Heart left ventricle (tissue), 16 donors: ENCODE measurements at regions not wholly inside any gene's neighbourhood (a gene's known extent, or its start where the extent isn't known, plus 50 kb on each side); places are given as distances from the start of the nearest gene placed in this dataset.

ENCODE experiments used
- ATAC-seq, 4 donors: fragments of 200-7000 bp; cut with Tn5 transposase; one replicate each; pipeline ENCODE4 v1.9.1; 2020 to 2022; ENCODE audit warnings: moderate library complexity in 4 of 4, mild to moderate bottlenecking in 3 of 4, moderate number of reproducible peaks in 1 of 4
- DNase-seq, 5 donors: peaks; one replicate each; pipeline ENCODE4 v3.0.0-alpha.2; 2020
- H3K27ac ChIP-seq, 12 donors: fragments of 200-600 bp; sonication (generic) in 4 of 12; one replicate each; pipeline versions ENCODE4 v1.5.0 to v1.8.0; 2016 to 2022; ENCODE audit warnings: mild to moderate bottlenecking in 2 of 12
- H3K27me3 ChIP-seq, 9 donors: fragments of 200-600 bp; sonication (generic) in 2 of 9; one replicate each; pipeline versions ENCODE4 v1.5.1 to v1.8.0; 2016 to 2022; ENCODE audit warnings: mild to moderate bottlenecking in 3 of 9
- H3K36me3 ChIP-seq, 9 donors: fragments of 200-600 bp; sonication (generic) in 2 of 9; one replicate each; pipeline versions ENCODE4 v1.5.0 to v1.8.0; 2018 to 2022; ENCODE audit warnings: mild to moderate bottlenecking in 2 of 9
- H3K4me1 ChIP-seq, 12 donors: fragments of 200-600 bp; sonication (generic) in 4 of 12; one replicate each; pipeline versions ENCODE4 v1.5.0 to v1.8.0; 2016 to 2022; ENCODE audit warnings: mild to moderate bottlenecking in 3 of 12
- H3K4me3 ChIP-seq, 12 donors: fragments of 200-600 bp; sonication (generic) in 4 of 12; one replicate each; pipeline versions ENCODE4 v1.5.0 to v1.8.0; 2017 to 2022; ENCODE audit warnings: mild to moderate bottlenecking in 9 of 12, moderate library complexity in 4 of 12
- H3K9me3 ChIP-seq, 12 donors: fragments of 200-600 bp; sonication (generic) in 4 of 12; one replicate each; pipeline versions ENCODE4 v1.5.0 to v1.8.0; 2016 to 2022; ENCODE audit warnings: mild to moderate bottlenecking in 1 of 12
- POLR2A ChIP-seq, 2 donors: fragments of 450-650 bp; IDR thresholded peaks; one replicate each; pipeline ENCODE4 v1.6.1; 2017; ENCODE audit warnings: antibody characterized with exemption in 2 of 2, mild to moderate bottlenecking in 2 of 2, moderate library complexity in 2 of 2
- WGBS, 4 donors: extraction: QIAGEN DNeasy Blood & Tissue Kit in 2 of 4; methylation state at CpG; one replicate each; pipeline versions ENCODE4 v1.1.5 to v1.1.7; 2013 to 2018; 5-methylcytosine and 5-hydroxymethylcytosine counted together
- intact Hi-C, 10 donors: fragments of 100-400 bp; cut with DNase I; formaldehyde crosslinking; loops; one replicate each; pipeline versions ENCODE4 v1.11.1 to v1.14.2; 2022
- TF ChIP-seq, protein P1 (sequence below), 12 donors: fragments of 200-600 bp; sonication (generic) in 4 of 12; IDR thresholded peaks; one replicate each; pipeline versions ENCODE4 v1.5.0 to v1.8.0; 2018 to 2022; ENCODE audit warnings: antibody characterized with exemption in 12 of 12, mild to moderate bottlenecking in 5 of 12
- donor health status: ischemic (EF 13 %, LVEDD 7.1; RV severe dilation, severe dysfunction).
- donor health status: healthy with polysubstance abuse.
- donor health status: DM: no; HTN: yes; CAD: no.
- donor health status: DM: no; HTN: no; CAD: no.
- donor health status: ischemic (EF 25% LVEDD 6.9; RV normal size, moderate dysfunction).
- donor health status: ischemic (EF 25% LVEDD 5.7; RV mildly dilated, moderate dysfunction).
- donor health status: healthy.
- donor health status: DM: yes; HTN: yes; CAD: no.
- donor health status: ischemic (EF 35%, LVEDD 5.7; RV mildly dilated, moderate dysfunction).
- donor health status: nonischemic (EF 11% LVEDD 7.7; RV severe dilation, severe dysfunction).
- donor health status: DM: yes; HTN: yes; CAD: no.
- donor health status: PGD.
- donor health status: ischemic (EF 29% LVEDD 5.4; RV normal size, mild dysfunction).
- donor health status: nonischemic (EF 23%, LVEDD 6.1; RV moderate dilation, normal function).

DNA sequence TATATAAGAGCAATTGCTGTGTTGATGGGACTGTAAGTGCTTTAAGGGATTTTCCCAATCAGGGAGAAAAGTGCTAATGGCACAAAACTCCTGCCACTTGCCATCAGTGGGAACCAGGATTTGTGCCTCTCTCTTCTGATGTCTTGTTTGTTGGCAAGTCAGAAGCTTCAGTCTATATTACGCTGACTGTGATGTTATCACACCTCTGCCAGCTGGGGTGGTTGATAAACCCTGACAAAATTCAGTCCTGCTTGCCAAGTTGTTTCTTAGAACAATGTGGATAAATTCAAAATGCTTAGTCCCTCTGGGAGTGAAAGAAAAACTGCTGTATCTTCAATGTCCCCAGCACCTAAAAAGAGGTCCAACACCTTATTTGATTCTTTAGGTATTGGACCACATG lies 161.4 kb upstream of the FBXL7 start:
- Histone ChIP-seq H3K36me3 (no peaks in the 10 kb centered on the region), H3K27me3 (no peaks in the 10 kb centered on the region), H3K9me3 (no peaks in the 10 kb centered on the region), H3K27ac (no peak overlapping the region), H3K4me3 (no peak overlapping the region), H3K4me1 (no peaks in the 10 kb centered on the region)
- DNase-seq (no peak), ATAC-seq (no peak)
- 29 to 41% (median 39%) methylated on average over 1 of the region's 1 CpG for WGBS, 4 donors
- TF ChIP-seq, protein P1, sequence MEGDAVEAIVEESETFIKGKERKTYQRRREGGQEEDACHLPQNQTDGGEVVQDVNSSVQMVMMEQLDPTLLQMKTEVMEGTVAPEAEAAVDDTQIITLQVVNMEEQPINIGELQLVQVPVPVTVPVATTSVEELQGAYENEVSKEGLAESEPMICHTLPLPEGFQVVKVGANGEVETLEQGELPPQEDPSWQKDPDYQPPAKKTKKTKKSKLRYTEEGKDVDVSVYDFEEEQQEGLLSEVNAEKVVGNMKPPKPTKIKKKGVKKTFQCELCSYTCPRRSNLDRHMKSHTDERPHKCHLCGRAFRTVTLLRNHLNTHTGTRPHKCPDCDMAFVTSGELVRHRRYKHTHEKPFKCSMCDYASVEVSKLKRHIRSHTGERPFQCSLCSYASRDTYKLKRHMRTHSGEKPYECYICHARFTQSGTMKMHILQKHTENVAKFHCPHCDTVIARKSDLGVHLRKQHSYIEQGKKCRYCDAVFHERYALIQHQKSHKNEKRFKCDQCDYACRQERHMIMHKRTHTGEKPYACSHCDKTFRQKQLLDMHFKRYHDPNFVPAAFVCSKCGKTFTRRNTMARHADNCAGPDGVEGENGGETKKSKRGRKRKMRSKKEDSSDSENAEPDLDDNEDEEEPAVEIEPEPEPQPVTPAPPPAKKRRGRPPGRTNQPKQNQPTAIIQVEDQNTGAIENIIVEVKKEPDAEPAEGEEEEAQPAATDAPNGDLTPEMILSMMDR (IDR thresholded peaks at IDR 0.05), result no peak
- TF ChIP-seq POLR2A (IDR thresholded peaks at IDR 0.05), result no peak
- intact Hi-C loops, result no loop called here

DNA sequence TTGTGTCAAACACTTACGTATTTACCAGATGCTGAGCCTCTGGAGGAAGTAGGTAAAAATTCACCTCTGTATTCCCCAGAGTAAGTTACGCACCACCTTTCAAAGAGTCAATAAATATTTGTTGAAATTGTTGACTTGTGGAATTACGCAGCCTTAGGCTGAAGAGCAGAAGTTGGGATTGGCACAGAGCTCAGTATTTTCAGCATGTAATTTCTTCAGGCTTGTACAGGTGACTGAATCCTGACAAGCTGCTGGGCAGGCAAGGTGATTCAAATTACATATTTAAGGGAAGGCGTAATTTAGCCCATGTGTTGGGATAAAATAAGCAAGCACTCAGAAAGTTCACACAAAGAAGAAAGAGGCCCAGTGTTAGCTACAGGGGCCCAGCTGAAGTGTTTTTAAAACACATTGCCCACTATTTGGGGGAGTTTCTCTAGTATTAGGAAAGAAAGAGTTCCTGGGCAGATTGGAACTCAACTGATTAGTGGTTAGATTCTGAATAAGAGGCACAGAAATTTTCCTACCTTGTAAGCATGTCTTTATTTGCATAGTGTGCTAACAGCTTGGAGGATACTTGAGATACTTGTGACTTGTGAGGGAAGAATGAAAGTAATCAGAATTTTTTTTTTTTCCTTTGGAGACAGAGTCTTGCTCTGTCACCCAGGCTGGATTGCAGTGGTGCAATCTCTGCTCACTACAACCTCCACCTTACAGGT lies 165.3 kb upstream of the FBXL7 start:
- H3K4me3 ChIP-seq, result no peak overlapping the region
- no peak for ATAC-seq
- intact Hi-C loops, result no loop called here

DNA sequence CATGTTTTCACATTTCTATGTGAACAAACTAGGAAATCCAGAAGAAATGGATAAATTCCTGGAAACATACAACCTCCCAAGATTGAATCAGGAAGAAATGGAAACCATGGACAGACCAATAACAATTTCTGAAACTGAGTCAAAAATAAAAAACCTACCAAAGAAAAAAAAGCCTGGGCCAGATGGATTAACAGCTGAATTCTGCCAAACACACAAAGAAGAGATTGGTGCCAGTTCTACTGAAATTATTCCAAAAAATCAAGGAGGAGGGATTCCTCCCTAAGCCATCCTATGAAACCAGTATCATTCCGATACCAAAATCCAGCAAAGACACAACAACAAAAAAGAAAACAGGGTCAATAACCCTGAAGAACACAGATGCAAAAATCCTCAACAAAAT lies 166.9 kb upstream of the FBXL7 start:
- H3K4me3 ChIP-seq, result no peak overlapping the region
- no peak for ATAC-seq
- 96 to 100% (median 99%) methylated on average over 1 of the region's 1 CpG for WGBS, 4 donors
- H3K27ac ChIP-seq, result no peak overlapping the region
- intact Hi-C loops, result no loop called here
- H3K4me1 ChIP-seq, result no peaks in the 10 kb centered on the region
- no peaks in the 10 kb centered on the region for H3K36me3 ChIP-seq
- H3K27me3 ChIP-seq, result no peaks in the 10 kb centered on the region
- DNase-seq, result no peak
- no peaks in the 10 kb centered on the region for H3K9me3 ChIP-seq
- TF ChIP-seq POLR2A (IDR thresholded peaks at IDR 0.05), result no peak
- TF ChIP-seq, protein P1 (IDR thresholded peaks at IDR 0.05), result no peak

More for the DNA sequence above, 165.3 kb upstream of the FBXL7 start:
- no peak for DNase-seq
- no peak overlapping the region for H3K27ac ChIP-seq
- no peaks in the 10 kb centered on the region for H3K4me1 ChIP-seq
- H3K9me3 ChIP-seq, result no peaks in the 10 kb centered on the region
- no peak for TF ChIP-seq POLR2A (IDR thresholded peaks at IDR 0.05)
- TF ChIP-seq, protein P1 (IDR thresholded peaks at IDR 0.05), result no peak
- no peaks in the 10 kb centered on the region for H3K27me3 ChIP-seq
- 94 to 96% (median 94%) methylated on average over 4 of the region's 4 CpGs for WGBS, 4 donors
- no peaks in the 10 kb centered on the region for H3K36me3 ChIP-seq

DNA sequence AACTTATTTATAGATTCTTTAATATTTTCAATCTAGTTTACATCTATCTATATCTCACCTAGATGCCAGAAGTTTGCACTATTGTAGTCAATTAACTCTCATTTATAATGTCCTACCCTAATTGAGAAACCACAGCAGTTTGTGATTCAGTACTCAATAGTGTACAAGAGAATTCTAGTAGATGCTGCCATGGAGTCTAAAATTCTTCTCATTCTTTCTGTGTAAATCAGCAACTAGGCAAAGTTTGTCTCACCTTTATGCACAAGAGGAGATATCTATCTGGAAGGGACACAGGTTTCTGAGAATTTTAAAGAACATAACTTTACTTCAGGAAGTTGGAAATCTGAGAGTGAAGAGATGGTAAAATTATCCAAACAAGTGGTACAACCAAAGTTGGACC lies 173.0 kb upstream of the FBXL7 start:
- H3K27me3 ChIP-seq, result no peaks in the 10 kb centered on the region
- ATAC-seq (no peak), DNase-seq (no peak)
- no peaks in the 10 kb centered on the region for H3K4me1 ChIP-seq
- intact Hi-C loops, result no loop called here
- H3K36me3 ChIP-seq, result no peaks in the 10 kb centered on the region
- H3K9me3 ChIP-seq, result no peaks in the 10 kb centered on the region
- TF ChIP-seq, protein P1 (IDR thresholded peaks at IDR 0.05), result no peak
- TF ChIP-seq POLR2A (IDR thresholded peaks at IDR 0.05), result no peak
- no peak overlapping the region for H3K27ac ChIP-seq
- no peak overlapping the region for H3K4me3 ChIP-seq
